ENCODE measurements at regions not wholly inside any gene's neighbourhood (a gene's known extent, or its start where the extent isn't known, plus 50 kb on each side); places are given as distances from the start of the nearest gene placed in this dataset.

DNA sequence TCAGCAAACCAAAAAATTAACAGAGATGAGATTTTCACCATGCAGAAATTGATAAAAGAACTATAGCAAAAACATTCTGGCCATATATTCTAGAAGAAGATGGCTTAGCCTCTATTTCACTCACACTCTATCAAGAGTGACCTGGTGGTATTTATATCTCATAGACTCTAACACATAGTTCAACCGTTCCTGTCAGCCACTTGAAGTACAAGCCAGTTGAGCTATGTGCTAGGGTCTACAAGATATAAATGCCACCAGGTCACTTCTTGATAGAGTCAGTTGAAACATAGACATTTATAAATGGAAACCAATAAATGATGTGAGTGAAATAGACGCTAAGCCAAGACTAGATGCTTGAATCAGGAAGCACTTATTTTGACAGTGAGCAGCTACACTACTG, 836.7 kb upstream of the EPHA5 start:
- TF ChIP-seq, protein P1, sequence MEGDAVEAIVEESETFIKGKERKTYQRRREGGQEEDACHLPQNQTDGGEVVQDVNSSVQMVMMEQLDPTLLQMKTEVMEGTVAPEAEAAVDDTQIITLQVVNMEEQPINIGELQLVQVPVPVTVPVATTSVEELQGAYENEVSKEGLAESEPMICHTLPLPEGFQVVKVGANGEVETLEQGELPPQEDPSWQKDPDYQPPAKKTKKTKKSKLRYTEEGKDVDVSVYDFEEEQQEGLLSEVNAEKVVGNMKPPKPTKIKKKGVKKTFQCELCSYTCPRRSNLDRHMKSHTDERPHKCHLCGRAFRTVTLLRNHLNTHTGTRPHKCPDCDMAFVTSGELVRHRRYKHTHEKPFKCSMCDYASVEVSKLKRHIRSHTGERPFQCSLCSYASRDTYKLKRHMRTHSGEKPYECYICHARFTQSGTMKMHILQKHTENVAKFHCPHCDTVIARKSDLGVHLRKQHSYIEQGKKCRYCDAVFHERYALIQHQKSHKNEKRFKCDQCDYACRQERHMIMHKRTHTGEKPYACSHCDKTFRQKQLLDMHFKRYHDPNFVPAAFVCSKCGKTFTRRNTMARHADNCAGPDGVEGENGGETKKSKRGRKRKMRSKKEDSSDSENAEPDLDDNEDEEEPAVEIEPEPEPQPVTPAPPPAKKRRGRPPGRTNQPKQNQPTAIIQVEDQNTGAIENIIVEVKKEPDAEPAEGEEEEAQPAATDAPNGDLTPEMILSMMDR (conservative IDR thresholded peaks at IDR 0.05 in 1 of 2, IDR thresholded peaks at IDR 0.05 in 1 of 2; ENCODE audit: low read depth in 1 of 2, low read length in 2 of 2), result no peak
- TF ChIP-seq EZH2 (IDR thresholded peaks at IDR 0.05; ENCODE audit: low read length, missing control alignments), result no peak
